WTC11 (cell line): ENCODE measurements at regions not wholly inside any gene's neighbourhood (a gene's known extent, or its start where the extent isn't known, plus 50 kb on each side); places are given as distances from the start of the nearest gene placed in this dataset.

Source experiments
- ATAC-seq: fragments of 200-7000 bp; cut with Tn5 transposase; 2 replicates; pipeline ENCODE4 v1.10.0; 2021; ENCODE audit warnings: mild to moderate bottlenecking, moderate library complexity
- CTCF ChIA-PET: fragments of 300-600 bp; sonication (Branson Sonifier 250); formaldehyde crosslinking; loops from one replicate; lab custom pipeline; 2021; ENCODE audit warnings: antibody characterized with exemption; lab: Charles Lee
- POLR2A ChIA-PET: fragments of 350-600 bp; sonication (Branson Sonifier 250); formaldehyde crosslinking; loops from one replicate; lab custom pipeline; 2021; ENCODE audit warnings: antibody characterized with exemption; lab: Charles Lee
- DNase-seq: peaks from one replicate; pipeline ENCODE4 v3.0.0; 2021; ENCODE audit warnings: low spot score
- H3K27ac Mint-ChIP-seq: 2 replicates; pipeline ENCODE4 v1.8.0; 2021; ENCODE audit warnings: mixed read lengths
- H3K27me3 Mint-ChIP-seq: 2 replicates; pipeline ENCODE4 v1.8.0; 2021; ENCODE audit warnings: low read depth, mild to moderate bottlenecking, moderate library complexity, mixed read lengths
- H3K36me3 Mint-ChIP-seq: 2 replicates; pipeline ENCODE4 v1.8.0; 2021; ENCODE audit warnings: mixed read lengths
- H3K4me1 Mint-ChIP-seq: 2 replicates; pipeline ENCODE4 v1.8.0; 2022; ENCODE audit warnings: mixed read lengths
- H3K4me3 Mint-ChIP-seq: 2 replicates; pipeline ENCODE4 v1.8.0; 2021; ENCODE audit warnings: mild to moderate bottlenecking, moderate library complexity, mixed read lengths
- H3K9me3 Mint-ChIP-seq: 2 replicates; pipeline ENCODE4 v1.8.0; 2021; ENCODE audit warnings: mixed read lengths
- ATF1 ChIP-seq: sonication (generic); formaldehyde crosslinking; IDR thresholded peaks from 2 replicates; pipeline ENCODE4 v1.8.1; 2023; ENCODE audit warnings: mild to moderate bottlenecking, moderate library complexity, missing genetic modification reagents
- ESRRA ChIP-seq: sonication (generic); formaldehyde crosslinking; IDR thresholded peaks from 2 replicates; pipeline ENCODE4 v1.8.1; 2022; ENCODE audit warnings: mild to moderate bottlenecking, missing genetic modification reagents, borderline replicate concordance
- ETV6 ChIP-seq: sonication (generic); formaldehyde crosslinking; IDR thresholded peaks from 2 replicates; pipeline ENCODE4 v1.8.1; 2022; ENCODE audit warnings: mild to moderate bottlenecking, missing genetic modification reagents
- FOXJ3 ChIP-seq: sonication (generic); formaldehyde crosslinking; IDR thresholded peaks from 2 replicates; pipeline ENCODE4 v1.9.0; 2021; ENCODE audit warnings: missing genetic modification reagents, mild to moderate bottlenecking, borderline replicate concordance
- FOXK1 ChIP-seq: sonication (generic); formaldehyde crosslinking; IDR thresholded peaks from 2 replicates; pipeline ENCODE4 v1.8.0; 2022; ENCODE audit warnings: mild to moderate bottlenecking, moderate library complexity, missing genetic modification reagents
- FOXP1 ChIP-seq: sonication (generic); formaldehyde crosslinking; IDR thresholded peaks from 2 replicates; pipeline ENCODE4 v1.8.0; 2022; ENCODE audit warnings: missing genetic modification reagents, mild to moderate bottlenecking, moderate library complexity, borderline replicate concordance
- GTF2I ChIP-seq: fragments of 250-450 bp; sonication (Bioruptor Pico); conservative IDR thresholded peaks from 2 replicates; pipeline ENCODE4 v1.4.0; 2021; ENCODE audit warnings: mild to moderate bottlenecking
- SMAD3 ChIP-seq: sonication (generic); formaldehyde crosslinking; IDR thresholded peaks from 2 replicates; pipeline ENCODE4 v1.8.0; 2022; ENCODE audit warnings: missing genetic modification reagents, mild to moderate bottlenecking, borderline replicate concordance
- SMAD4 ChIP-seq: sonication (generic); formaldehyde crosslinking; IDR thresholded peaks from 2 replicates; pipeline ENCODE4 v1.8.0; 2022; ENCODE audit warnings: mild to moderate bottlenecking, missing genetic modification reagents
- SOX15 ChIP-seq: fragments of 250-450 bp; sonication (Bioruptor Pico); IDR thresholded peaks from 2 replicates; pipeline ENCODE4 v1.9.0; 2021; ENCODE audit warnings: mild to moderate bottlenecking
- TCF7 ChIP-seq: sonication (generic); formaldehyde crosslinking; IDR thresholded peaks from 2 replicates; pipeline ENCODE4 v1.8.0; 2022; ENCODE audit warnings: mild to moderate bottlenecking, low read depth, missing genetic modification reagents, moderate library complexity
- TP53 ChIP-seq: sonication (generic); formaldehyde crosslinking; IDR thresholded peaks from 2 replicates; pipeline ENCODE4 v1.8.1; 2023; ENCODE audit warnings: mild to moderate bottlenecking, missing genetic modification reagents
- ZBTB21 ChIP-seq: sonication (generic); formaldehyde crosslinking; IDR thresholded peaks from 2 replicates; pipeline ENCODE4 v1.8.1; 2023; ENCODE audit warnings: mild to moderate bottlenecking, missing genetic modification reagents, borderline replicate concordance
- ZNF416 ChIP-seq: fragments of 250-450 bp; sonication (Bioruptor Pico); IDR thresholded peaks from 2 replicates; pipeline ENCODE4 v1.9.0; 2021; ENCODE audit warnings: mild to moderate bottlenecking, inconsistent platforms
- ZNF671 ChIP-seq: fragments of 250-450 bp; sonication (Bioruptor Pico); IDR thresholded peaks from 2 replicates; pipeline ENCODE4 v1.8.0; 2021; ENCODE audit warnings: mild to moderate bottlenecking
- TF ChIP-seq, protein P1 (sequence below): fragments of 250-450 bp; sonication (Bioruptor Pico); IDR thresholded peaks from 2 replicates; pipeline ENCODE4 v1.9.0; 2021; ENCODE audit warnings: mild to moderate bottlenecking, borderline replicate concordance
- TF ChIP-seq, protein P2 (sequence below): sonication (generic); formaldehyde crosslinking; IDR thresholded peaks from 2 replicates; pipeline ENCODE4 v1.8.0; 2023; ENCODE audit warnings: missing genetic modification reagents
- TF ChIP-seq, protein P3 (sequence below): sonication (generic); formaldehyde crosslinking; IDR thresholded peaks from 2 replicates; pipeline ENCODE4 v1.8.1; 2023; ENCODE audit warnings: mild to moderate bottlenecking, missing genetic modification reagents
- TF ChIP-seq, protein P4 (sequence below): fragments of 250-450 bp; sonication (Bioruptor Pico); IDR thresholded peaks from 2 replicates; pipeline ENCODE4 v1.9.0; 2021; ENCODE audit warnings: mild to moderate bottlenecking

DNA sequence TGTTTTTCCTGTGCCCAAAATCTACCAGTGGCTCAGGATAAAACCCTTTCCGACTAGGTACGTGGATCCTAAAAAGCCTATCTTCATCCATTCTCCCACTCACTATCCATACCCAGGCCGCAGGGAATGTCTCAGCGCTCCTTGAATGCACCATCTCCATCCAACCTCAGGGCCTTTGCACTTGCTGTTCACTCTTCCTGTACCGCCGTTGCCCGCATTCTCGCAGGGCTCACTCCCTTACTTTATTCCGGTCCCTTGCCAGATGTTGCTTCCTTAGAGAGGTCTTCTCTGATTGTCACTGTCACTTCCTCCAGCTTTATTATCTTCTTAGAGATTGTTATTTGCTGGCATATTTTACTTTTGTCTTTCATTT is 93.3 kb upstream of the ZNF536 start:
- CTCF ChIA-PET, result no interaction called here
- H3K27me3 Mint-ChIP-seq, result peaks cover 2% of the 10 kb centered on the region; the same call in 1 of the 2 replicates
- ATAC-seq (no peak), DNase-seq (no peak)
- peaks cover 5% of the 10 kb centered on the region; the same call in 1 of the 2 replicates for H3K9me3 Mint-ChIP-seq
- H3K4me3 Mint-ChIP-seq, result no peak overlapping the region
- POLR2A ChIA-PET, result no interaction called here
- no peaks in the 10 kb centered on the region for H3K36me3 Mint-ChIP-seq
- peaks cover 51% of the 10 kb centered on the region for H3K4me1 Mint-ChIP-seq
- no peak overlapping the region for H3K27ac Mint-ChIP-seq
- TF ChIP-seq SMAD3 (CRISPR knock-in tag) (no peak), ZBTB21 (CRISPR knock-in tag) (no peak), FOXK1 (CRISPR knock-in tag) (no peak)
- TF ChIP-seq, protein P1, sequence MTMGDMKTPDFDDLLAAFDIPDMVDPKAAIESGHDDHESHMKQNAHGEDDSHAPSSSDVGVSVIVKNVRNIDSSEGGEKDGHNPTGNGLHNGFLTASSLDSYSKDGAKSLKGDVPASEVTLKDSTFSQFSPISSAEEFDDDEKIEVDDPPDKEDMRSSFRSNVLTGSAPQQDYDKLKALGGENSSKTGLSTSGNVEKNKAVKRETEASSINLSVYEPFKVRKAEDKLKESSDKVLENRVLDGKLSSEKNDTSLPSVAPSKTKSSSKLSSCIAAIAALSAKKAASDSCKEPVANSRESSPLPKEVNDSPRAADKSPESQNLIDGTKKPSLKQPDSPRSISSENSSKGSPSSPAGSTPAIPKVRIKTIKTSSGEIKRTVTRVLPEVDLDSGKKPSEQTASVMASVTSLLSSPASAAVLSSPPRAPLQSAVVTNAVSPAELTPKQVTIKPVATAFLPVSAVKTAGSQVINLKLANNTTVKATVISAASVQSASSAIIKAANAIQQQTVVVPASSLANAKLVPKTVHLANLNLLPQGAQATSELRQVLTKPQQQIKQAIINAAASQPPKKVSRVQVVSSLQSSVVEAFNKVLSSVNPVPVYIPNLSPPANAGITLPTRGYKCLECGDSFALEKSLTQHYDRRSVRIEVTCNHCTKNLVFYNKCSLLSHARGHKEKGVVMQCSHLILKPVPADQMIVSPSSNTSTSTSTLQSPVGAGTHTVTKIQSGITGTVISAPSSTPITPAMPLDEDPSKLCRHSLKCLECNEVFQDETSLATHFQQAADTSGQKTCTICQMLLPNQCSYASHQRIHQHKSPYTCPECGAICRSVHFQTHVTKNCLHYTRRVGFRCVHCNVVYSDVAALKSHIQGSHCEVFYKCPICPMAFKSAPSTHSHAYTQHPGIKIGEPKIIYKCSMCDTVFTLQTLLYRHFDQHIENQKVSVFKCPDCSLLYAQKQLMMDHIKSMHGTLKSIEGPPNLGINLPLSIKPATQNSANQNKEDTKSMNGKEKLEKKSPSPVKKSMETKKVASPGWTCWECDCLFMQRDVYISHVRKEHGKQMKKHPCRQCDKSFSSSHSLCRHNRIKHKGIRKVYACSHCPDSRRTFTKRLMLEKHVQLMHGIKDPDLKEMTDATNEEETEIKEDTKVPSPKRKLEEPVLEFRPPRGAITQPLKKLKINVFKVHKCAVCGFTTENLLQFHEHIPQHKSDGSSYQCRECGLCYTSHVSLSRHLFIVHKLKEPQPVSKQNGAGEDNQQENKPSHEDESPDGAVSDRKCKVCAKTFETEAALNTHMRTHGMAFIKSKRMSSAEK (CRISPR knock-in tag), result no peak

DNA sequence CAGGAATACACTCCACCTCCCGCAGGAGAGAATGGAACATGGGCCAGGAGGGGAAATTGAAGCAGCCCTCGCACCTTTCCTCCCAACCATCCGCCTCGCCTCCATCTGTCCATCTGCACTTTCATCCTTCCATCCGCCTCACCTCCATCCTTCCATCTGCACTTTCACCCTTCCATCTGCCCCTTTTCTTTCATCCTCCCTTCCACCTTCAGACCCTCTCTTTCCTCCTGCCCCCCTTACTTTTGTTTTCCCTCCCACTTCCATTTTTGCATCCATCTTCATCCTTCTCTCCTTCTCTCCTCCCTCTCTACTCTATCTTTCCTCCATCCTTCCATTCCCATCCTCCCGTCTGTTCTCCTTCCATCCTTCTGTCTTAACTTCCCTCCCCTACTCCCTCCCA is 92.2 kb upstream of the ZNF536 start:
- no peak overlapping the region for H3K27ac Mint-ChIP-seq
- no peak for TF ChIP-seq ZNF416
- no peak for TF ChIP-seq SOX15 (CRISPR knock-in tag)
- TF ChIP-seq, protein P1 (CRISPR knock-in tag), result no peak
- TF ChIP-seq GTF2I (CRISPR knock-in tag), result no peak
- TF ChIP-seq, protein P2, sequence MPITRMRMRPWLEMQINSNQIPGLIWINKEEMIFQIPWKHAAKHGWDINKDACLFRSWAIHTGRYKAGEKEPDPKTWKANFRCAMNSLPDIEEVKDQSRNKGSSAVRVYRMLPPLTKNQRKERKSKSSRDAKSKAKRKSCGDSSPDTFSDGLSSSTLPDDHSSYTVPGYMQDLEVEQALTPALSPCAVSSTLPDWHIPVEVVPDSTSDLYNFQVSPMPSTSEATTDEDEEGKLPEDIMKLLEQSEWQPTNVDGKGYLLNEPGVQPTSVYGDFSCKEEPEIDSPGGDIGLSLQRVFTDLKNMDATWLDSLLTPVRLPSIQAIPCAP, result no peak
- no peak for TF ChIP-seq ATF1 (CRISPR knock-in tag)
- TF ChIP-seq, protein P3, sequence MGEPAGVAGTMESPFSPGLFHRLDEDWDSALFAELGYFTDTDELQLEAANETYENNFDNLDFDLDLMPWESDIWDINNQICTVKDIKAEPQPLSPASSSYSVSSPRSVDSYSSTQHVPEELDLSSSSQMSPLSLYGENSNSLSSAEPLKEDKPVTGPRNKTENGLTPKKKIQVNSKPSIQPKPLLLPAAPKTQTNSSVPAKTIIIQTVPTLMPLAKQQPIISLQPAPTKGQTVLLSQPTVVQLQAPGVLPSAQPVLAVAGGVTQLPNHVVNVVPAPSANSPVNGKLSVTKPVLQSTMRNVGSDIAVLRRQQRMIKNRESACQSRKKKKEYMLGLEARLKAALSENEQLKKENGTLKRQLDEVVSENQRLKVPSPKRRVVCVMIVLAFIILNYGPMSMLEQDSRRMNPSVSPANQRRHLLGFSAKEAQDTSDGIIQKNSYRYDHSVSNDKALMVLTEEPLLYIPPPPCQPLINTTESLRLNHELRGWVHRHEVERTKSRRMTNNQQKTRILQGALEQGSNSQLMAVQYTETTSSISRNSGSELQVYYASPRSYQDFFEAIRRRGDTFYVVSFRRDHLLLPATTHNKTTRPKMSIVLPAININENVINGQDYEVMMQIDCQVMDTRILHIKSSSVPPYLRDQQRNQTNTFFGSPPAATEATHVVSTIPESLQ (CRISPR knock-in tag), result no peak
- no peak for TF ChIP-seq ETV6 (CRISPR knock-in tag)
- no peak for TF ChIP-seq FOXJ3
- no peak for TF ChIP-seq ZNF671 (CRISPR knock-in tag)
- no peak for TF ChIP-seq ESRRA (CRISPR knock-in tag)
- TF ChIP-seq SMAD4, result no peak
- no peak for TF ChIP-seq TCF7 (CRISPR knock-in tag)
- TF ChIP-seq, protein P4, sequence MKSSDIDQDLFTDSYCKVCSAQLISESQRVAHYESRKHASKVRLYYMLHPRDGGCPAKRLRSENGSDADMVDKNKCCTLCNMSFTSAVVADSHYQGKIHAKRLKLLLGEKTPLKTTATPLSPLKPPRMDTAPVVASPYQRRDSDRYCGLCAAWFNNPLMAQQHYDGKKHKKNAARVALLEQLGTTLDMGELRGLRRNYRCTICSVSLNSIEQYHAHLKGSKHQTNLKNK (CRISPR knock-in tag), result no peak
- TF ChIP-seq FOXP1 (CRISPR knock-in tag), result no peak
- no peak for TF ChIP-seq TP53
- TF ChIP-seq, all 79 proteins: peak for 0
- Mint-ChIP-seq H3K4me3 (no peak overlapping the region), H3K4me1 (peaks cover 59% of the 10 kb centered on the region), H3K27me3 (peaks cover 2% of the 10 kb centered on the region; the same call in 1 of the 2 replicates), H3K36me3 (no peaks in the 10 kb centered on the region), H3K9me3 (peaks cover 5% of the 10 kb centered on the region; the same call in 1 of the 2 replicates)
- POLR2A ChIA-PET, result no interaction called here
- no peak for DNase-seq
- no peak for ATAC-seq
- CTCF ChIA-PET, result no interaction called here
